ENCODE measurements at regions not wholly inside any gene's neighbourhood (a gene's known extent, or its start where the extent isn't known, plus 50 kb on each side); places are given as distances from the start of the nearest gene placed in this dataset.
"Not testable (repeated sequence)": the region's sequence is repeated elsewhere in the genome, so short reads cannot be mapped to it uniquely, and the experiment has no call there.

GRCh38 chr10:34937643-34938398 lies 122.7 kb upstream of the PARD3 start:
- WGBS (ENCODE audit: insufficient coverage): 68% methylated on average over 4 of the region's 7 CpGs
- H3K27me3 ChIP-seq (ENCODE audit: control insufficient read depth, insufficient read depth, low read length); H3K27ac ChIP-seq (ENCODE audit: low read depth, low read length); H3K4me1 ChIP-seq (ENCODE audit: control insufficient read depth, insufficient read depth, low read length); H3K4me3 ChIP-seq (ENCODE audit: low read depth, low read length); H3K9me3 ChIP-seq (ENCODE audit: control insufficient read depth, insufficient read depth, low read length); H3K36me3 ChIP-seq (ENCODE audit: control insufficient read depth, insufficient read depth, low read length): not testable (repeated sequence)
- peak in 1 of 6 donors; percentile 37 for DNase-seq (ENCODE audit: low read depth in 4 of 6, low spot score in 6 of 6)

DNA sequence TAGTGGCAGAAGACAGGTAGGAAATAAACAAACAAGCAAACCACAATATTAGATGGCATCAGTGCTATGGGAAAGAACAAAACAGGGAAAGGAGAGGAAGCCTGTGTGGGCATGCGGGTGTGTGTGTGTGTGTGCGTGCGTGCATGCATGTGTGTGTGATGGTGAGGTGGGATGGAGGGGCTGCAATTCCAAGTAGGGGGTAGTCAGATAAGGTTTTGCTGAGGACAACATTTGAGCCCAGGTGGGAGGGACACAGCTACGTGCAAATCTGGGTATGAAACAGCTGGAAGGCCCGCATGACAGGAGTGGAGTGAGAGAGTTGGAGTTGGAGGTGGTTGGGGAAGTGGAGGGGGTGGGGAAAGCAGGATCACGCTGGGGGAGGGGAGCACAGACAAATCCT lies 121.0 kb upstream of the PARD3 start:
- H3K36me3 ChIP-seq (ENCODE audit: control insufficient read depth, insufficient read depth, low read length): no peaks in the 10 kb centered on the region
- H3K4me3 ChIP-seq (ENCODE audit: low read depth, low read length): no peak overlapping the region
- H3K27me3 ChIP-seq (ENCODE audit: control insufficient read depth, insufficient read depth, low read length): no peaks in the 10 kb centered on the region
- 84% methylated on average over 6 of the region's 6 CpGs for WGBS (ENCODE audit: insufficient coverage)
- no peak overlapping the region for H3K27ac ChIP-seq (ENCODE audit: low read depth, low read length)
- DNase-seq (ENCODE audit: low read depth in 4 of 6, low spot score in 6 of 6): no peak
- H3K9me3 ChIP-seq (ENCODE audit: control insufficient read depth, insufficient read depth, low read length): no peaks in the 10 kb centered on the region
- no peaks in the 10 kb centered on the region for H3K4me1 ChIP-seq (ENCODE audit: control insufficient read depth, insufficient read depth, low read length)

- no peaks in the 10 kb centered on the region for H3K27me3 ChIP-seq (ENCODE audit: control insufficient read depth, insufficient read depth, low read length)
- DNase-seq (ENCODE audit: low read depth in 4 of 6, low spot score in 6 of 6): peak in 2 of 6 donors; percentile 7 to 68
- no peaks in the 10 kb centered on the region for H3K9me3 ChIP-seq (ENCODE audit: control insufficient read depth, insufficient read depth, low read length)
- no peak overlapping the region for H3K4me3 ChIP-seq (ENCODE audit: low read depth, low read length)
- H3K36me3 ChIP-seq (ENCODE audit: control insufficient read depth, insufficient read depth, low read length): no peaks in the 10 kb centered on the region
- H3K4me1 ChIP-seq (ENCODE audit: control insufficient read depth, insufficient read depth, low read length): no peaks in the 10 kb centered on the region
- no peak overlapping the region for H3K27ac ChIP-seq (ENCODE audit: low read depth, low read length)
- WGBS (ENCODE audit: insufficient coverage): 54% methylated on average over 9 of the region's 9 CpGs
Measured at GRCh38 chr10:34933676-34934075, 118.6 kb upstream of the PARD3 start.

- DNase-seq (ENCODE audit: low read depth in 4 of 6, low spot score in 6 of 6): no peak
- H3K27ac ChIP-seq (ENCODE audit: low read depth, low read length): no peak overlapping the region
- H3K4me3 ChIP-seq (ENCODE audit: low read depth, low read length): no peak overlapping the region
- no peaks in the 10 kb centered on the region for H3K9me3 ChIP-seq (ENCODE audit: control insufficient read depth, insufficient read depth, low read length)
- WGBS (ENCODE audit: insufficient coverage): 93% methylated on average over 12 of the region's 12 CpGs
- H3K4me1 ChIP-seq (ENCODE audit: control insufficient read depth, insufficient read depth, low read length): no peaks in the 10 kb centered on the region
- H3K27me3 ChIP-seq (ENCODE audit: control insufficient read depth, insufficient read depth, low read length): no peaks in the 10 kb centered on the region
- no peaks in the 10 kb centered on the region for H3K36me3 ChIP-seq (ENCODE audit: control insufficient read depth, insufficient read depth, low read length)
Measured at GRCh38 chr10:34932235-34932634, 117.1 kb upstream of the PARD3 start.

GRCh38 chr10:34931216-34931615 lies 116.1 kb upstream of the PARD3 start:
- Histone ChIP-seq H3K27me3 (ENCODE audit: control insufficient read depth, insufficient read depth, low read length) (no peaks in the 10 kb centered on the region), H3K27ac (ENCODE audit: low read depth, low read length) (no peak overlapping the region), H3K4me1 (ENCODE audit: control insufficient read depth, insufficient read depth, low read length) (no peaks in the 10 kb centered on the region), H3K4me3 (ENCODE audit: low read depth, low read length) (no peak overlapping the region), H3K9me3 (ENCODE audit: control insufficient read depth, insufficient read depth, low read length) (no peaks in the 10 kb centered on the region), H3K36me3 (ENCODE audit: control insufficient read depth, insufficient read depth, low read length) (no peaks in the 10 kb centered on the region)
- no peak for DNase-seq (ENCODE audit: low read depth in 4 of 6, low spot score in 6 of 6)
- WGBS (ENCODE audit: insufficient coverage): 42% methylated on average over 3 of the region's 5 CpGs

DNA sequence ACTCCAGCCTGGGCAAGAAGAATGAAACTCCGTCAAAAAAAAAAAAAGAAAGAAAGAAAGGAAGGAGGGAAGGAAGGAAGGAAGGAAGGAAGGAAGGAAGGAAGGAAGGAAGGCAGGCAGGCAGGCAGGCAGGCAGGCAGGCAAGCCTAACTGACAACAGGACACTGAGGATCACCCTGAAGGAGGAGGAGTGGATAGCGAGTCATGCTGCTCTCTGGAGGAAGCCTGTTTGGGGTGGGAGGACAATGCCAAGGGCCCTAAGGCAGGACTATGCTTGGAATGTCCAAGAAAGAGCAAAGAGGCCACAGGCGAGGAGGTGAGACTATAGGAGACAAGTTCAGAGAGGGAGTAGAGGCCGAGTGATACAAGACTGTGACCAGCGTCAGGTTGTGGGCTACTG lies 107.0 kb upstream of the PARD3 start:
- no peaks in the 10 kb centered on the region for H3K36me3 ChIP-seq (ENCODE audit: control insufficient read depth, insufficient read depth, low read length)
- no peak overlapping the region for H3K4me3 ChIP-seq (ENCODE audit: low read depth, low read length)
- 96% methylated on average over 5 of the region's 5 CpGs for WGBS (ENCODE audit: insufficient coverage)
- no peaks in the 10 kb centered on the region for H3K27me3 ChIP-seq (ENCODE audit: control insufficient read depth, insufficient read depth, low read length)
- H3K9me3 ChIP-seq (ENCODE audit: control insufficient read depth, insufficient read depth, low read length): peaks cover 4% of the 10 kb centered on the region
- no peak for DNase-seq (ENCODE audit: low read depth in 4 of 6, low spot score in 6 of 6)
- no peak overlapping the region for H3K27ac ChIP-seq (ENCODE audit: low read depth, low read length)
- H3K4me1 ChIP-seq (ENCODE audit: control insufficient read depth, insufficient read depth, low read length): peaks cover 4% of the 10 kb centered on the region

GRCh38 chr10:34920578-34920977 lies 105.5 kb upstream of the PARD3 start:
- peaks cover 4% of the 10 kb centered on the region for H3K9me3 ChIP-seq (ENCODE audit: control insufficient read depth, insufficient read depth, low read length)
- H3K36me3 ChIP-seq (ENCODE audit: control insufficient read depth, insufficient read depth, low read length): no peaks in the 10 kb centered on the region
- WGBS (ENCODE audit: insufficient coverage): no CpG with 5 or more reads among the region's 1 CpG
- H3K27me3 ChIP-seq (ENCODE audit: control insufficient read depth, insufficient read depth, low read length): no peaks in the 10 kb centered on the region
- H3K4me1 ChIP-seq (ENCODE audit: control insufficient read depth, insufficient read depth, low read length): peaks cover 4% of the 10 kb centered on the region
- no peak for DNase-seq (ENCODE audit: low read depth in 4 of 6, low spot score in 6 of 6)
- H3K27ac ChIP-seq (ENCODE audit: low read depth, low read length): no peak overlapping the region
- no peak overlapping the region for H3K4me3 ChIP-seq (ENCODE audit: low read depth, low read length)

DNA sequence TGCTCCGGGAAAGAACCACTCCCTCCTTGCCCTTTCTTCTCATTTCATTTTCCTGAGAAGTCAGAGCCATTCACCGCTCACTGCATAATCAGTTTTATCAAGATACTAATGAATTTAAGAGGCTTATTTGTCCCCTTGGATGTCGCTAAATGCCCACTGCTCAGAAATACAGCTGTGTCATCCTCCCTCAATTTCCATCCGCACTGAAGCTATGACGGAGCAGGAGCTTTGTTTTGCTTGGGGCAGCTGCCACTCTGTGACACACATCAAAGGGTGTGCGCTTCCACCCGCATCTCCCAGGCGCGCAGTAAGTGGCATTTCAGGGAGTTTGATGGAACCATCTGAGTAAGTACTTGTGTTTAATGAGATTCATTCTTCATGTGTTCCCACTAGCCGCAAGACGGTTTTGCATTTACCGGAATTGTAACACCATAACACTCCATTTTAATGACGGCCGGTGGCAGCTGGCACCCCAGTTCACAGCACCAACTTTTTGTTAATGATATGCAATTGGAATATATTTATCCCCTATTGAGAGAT lies 103.8 kb upstream of the PARD3 start:
- no peak overlapping the region for H3K27ac ChIP-seq (ENCODE audit: low read depth, low read length)
- H3K4me1 ChIP-seq (ENCODE audit: control insufficient read depth, insufficient read depth, low read length): peaks cover 4% of the 10 kb centered on the region
- no peak overlapping the region for H3K4me3 ChIP-seq (ENCODE audit: low read depth, low read length)
- no peaks in the 10 kb centered on the region for H3K36me3 ChIP-seq (ENCODE audit: control insufficient read depth, insufficient read depth, low read length)
- peak in 4 of 6 donors; percentile 21 to 93 (median 47) for DNase-seq (ENCODE audit: low read depth in 4 of 6, low spot score in 6 of 6)
- WGBS (ENCODE audit: insufficient coverage): 25% methylated on average over 2 of the region's 14 CpGs
- no peaks in the 10 kb centered on the region for H3K9me3 ChIP-seq (ENCODE audit: control insufficient read depth, insufficient read depth, low read length)
- H3K27me3 ChIP-seq (ENCODE audit: control insufficient read depth, insufficient read depth, low read length): no peaks in the 10 kb centered on the region

- H3K27me3 ChIP-seq (ENCODE audit: control insufficient read depth, insufficient read depth, low read length): no peaks in the 10 kb centered on the region
- WGBS (ENCODE audit: insufficient coverage): 44% methylated on average over 17 of the region's 21 CpGs
- H3K27ac ChIP-seq (ENCODE audit: low read depth, low read length): no peak overlapping the region
- H3K4me1 ChIP-seq (ENCODE audit: control insufficient read depth, insufficient read depth, low read length): peaks cover 4% of the 10 kb centered on the region
- H3K9me3 ChIP-seq (ENCODE audit: control insufficient read depth, insufficient read depth, low read length): no peaks in the 10 kb centered on the region
- no peaks in the 10 kb centered on the region for H3K36me3 ChIP-seq (ENCODE audit: control insufficient read depth, insufficient read depth, low read length)
- DNase-seq (ENCODE audit: low read depth in 4 of 6, low spot score in 6 of 6): peak in 1 of 6 donors; percentile 66
- no peak overlapping the region for H3K4me3 ChIP-seq (ENCODE audit: low read depth, low read length)
Measured at GRCh38 chr10:34918060-34918775, 103.1 kb upstream of the PARD3 start.
